MM.1S (cell line): ENCODE measurements at regions not wholly inside any gene's neighbourhood (a gene's known extent, or its start where the extent isn't known, plus 50 kb on each side); places are given as distances from the start of the nearest gene placed in this dataset.

Experiments used
- DNase-seq: peaks from one replicate; pipeline ENCODE4 v3.0.0-alpha.2; 2015
- H2AFZ ChIP-seq: fragments of 300-600 bp; sonication (generic); 2 replicates; pipeline ENCODE4 v1.6.0; 2016; ENCODE audit warnings: antibody characterized with exemption, low read length
- H3F3A ChIP-seq: fragments of 300-600 bp; sonication (generic); 2 replicates; pipeline ENCODE4 v1.6.1; 2016; ENCODE audit warnings: mild to moderate bottlenecking, antibody characterized with exemption, low read length, moderate library complexity, mixed read lengths; ENCODE audit not compliant: insufficient read depth
- H3K27ac ChIP-seq: fragments of 300-600 bp; sonication (generic); 2 replicates; pipeline ENCODE4 v1.5.1; 2016; ENCODE audit warnings: mild to moderate bottlenecking, low read length
- H3K27me3 ChIP-seq: fragments of 300-600 bp; sonication (generic); replicated peaks from 2 replicates; pipeline ENCODE4 v1.6.0; 2016; ENCODE audit warnings: low read length; ENCODE audit not compliant: insufficient read depth
- H3K36me3 ChIP-seq: fragments of 300-600 bp; sonication (generic); replicated peaks from 2 replicates; pipeline ENCODE4 v1.6.1; 2016; ENCODE audit warnings: mild to moderate bottlenecking, low read length, mixed read lengths; ENCODE audit not compliant: insufficient read depth
- H3K4me1 ChIP-seq: fragments of 300-600 bp; sonication (generic); 2 replicates; pipeline ENCODE4 v1.6.1; 2016; ENCODE audit warnings: low read length, mixed read lengths
- H3K4me2 ChIP-seq: fragments of 300-600 bp; sonication (generic); 2 replicates; pipeline ENCODE4 v1.6.0; 2016; ENCODE audit warnings: low read depth, low read length
- H3K4me3 ChIP-seq: fragments of 300-600 bp; sonication (generic); 2 replicates; pipeline ENCODE4 v1.5.1; 2016; ENCODE audit warnings: low read length, mixed read lengths
- H3K79me2 ChIP-seq: fragments of 300-600 bp; sonication (generic); 2 replicates; pipeline ENCODE4 v1.6.1; 2016; ENCODE audit warnings: mixed run types, low read length, mixed read lengths
- H3K9ac ChIP-seq: fragments of 300-600 bp; sonication (generic); 2 replicates; pipeline ENCODE4 v1.6.1; 2016; ENCODE audit warnings: low read length, mixed read lengths
- H3K9me2 ChIP-seq: fragments of 300-600 bp; sonication (generic); replicated peaks from 2 replicates; pipeline ENCODE4 v1.6.1; 2016; ENCODE audit warnings: mild to moderate bottlenecking, low read length, mixed read lengths; ENCODE audit not compliant: insufficient read depth
- H3K9me3 ChIP-seq: fragments of 300-600 bp; sonication (generic); replicated peaks from 2 replicates; pipeline ENCODE4 v1.6.1; 2016; ENCODE audit warnings: mild to moderate bottlenecking, low read length, mixed read lengths; ENCODE audit not compliant: insufficient read depth
- H4K20me1 ChIP-seq: fragments of 300-600 bp; sonication (generic); 2 replicates; pipeline ENCODE4 v1.6.1; 2016; ENCODE audit warnings: mild to moderate bottlenecking, low read length, moderate library complexity, mixed read lengths; ENCODE audit not compliant: insufficient read depth
- EZH2 ChIP-seq: fragments of 300-600 bp; sonication (generic); optimal IDR thresholded peaks from 2 replicates; pipeline ENCODE3; 2017; ENCODE audit warnings: low read depth, mild to moderate bottlenecking, antibody characterized with exemption, low read length, mixed read lengths
- EZH2phosphoT487 ChIP-seq: fragments of 300-600 bp; sonication (generic); IDR thresholded peaks from 2 replicates; pipeline ENCODE4 v1.6.1; 2018; ENCODE audit warnings: antibody characterized with exemption, low read length
- TF ChIP-seq, protein P1 (sequence below): fragments of 300-600 bp; sonication (generic); IDR thresholded peaks from 2 replicates; pipeline ENCODE4 v1.5.1; 2016; ENCODE audit warnings: antibody characterized with exemption, low read length, mixed read lengths

DNA sequence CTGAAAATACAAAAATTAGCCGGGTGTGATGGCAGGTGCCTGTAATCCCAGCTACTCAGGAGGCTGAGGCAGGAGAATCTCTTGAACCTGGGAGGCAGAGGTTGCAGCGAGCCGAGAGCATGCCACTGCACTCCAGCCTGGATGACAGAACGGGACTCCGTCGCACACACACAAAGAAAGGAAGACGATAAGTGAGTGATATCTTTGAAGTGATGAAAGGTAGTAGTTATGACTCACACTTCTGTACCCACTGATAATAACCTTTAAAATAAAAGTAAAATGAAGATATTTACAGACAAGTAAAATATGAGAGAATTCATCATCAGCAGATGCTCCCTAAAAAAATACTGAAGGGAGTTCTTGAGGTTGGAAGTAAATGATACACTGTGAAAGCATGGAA, 171.3 kb upstream of the CRY1 start:
- no peak overlapping the region for H3K27ac ChIP-seq
- no peaks in the 10 kb centered on the region for H3K9me3 ChIP-seq
- H3K4me2 ChIP-seq: no peak overlapping the region
- no peak overlapping the region for H2AFZ ChIP-seq
- no peaks in the 10 kb centered on the region for H3K79me2 ChIP-seq
- no peaks in the 10 kb centered on the region for H3K36me3 ChIP-seq
- TF ChIP-seq, protein P1, sequence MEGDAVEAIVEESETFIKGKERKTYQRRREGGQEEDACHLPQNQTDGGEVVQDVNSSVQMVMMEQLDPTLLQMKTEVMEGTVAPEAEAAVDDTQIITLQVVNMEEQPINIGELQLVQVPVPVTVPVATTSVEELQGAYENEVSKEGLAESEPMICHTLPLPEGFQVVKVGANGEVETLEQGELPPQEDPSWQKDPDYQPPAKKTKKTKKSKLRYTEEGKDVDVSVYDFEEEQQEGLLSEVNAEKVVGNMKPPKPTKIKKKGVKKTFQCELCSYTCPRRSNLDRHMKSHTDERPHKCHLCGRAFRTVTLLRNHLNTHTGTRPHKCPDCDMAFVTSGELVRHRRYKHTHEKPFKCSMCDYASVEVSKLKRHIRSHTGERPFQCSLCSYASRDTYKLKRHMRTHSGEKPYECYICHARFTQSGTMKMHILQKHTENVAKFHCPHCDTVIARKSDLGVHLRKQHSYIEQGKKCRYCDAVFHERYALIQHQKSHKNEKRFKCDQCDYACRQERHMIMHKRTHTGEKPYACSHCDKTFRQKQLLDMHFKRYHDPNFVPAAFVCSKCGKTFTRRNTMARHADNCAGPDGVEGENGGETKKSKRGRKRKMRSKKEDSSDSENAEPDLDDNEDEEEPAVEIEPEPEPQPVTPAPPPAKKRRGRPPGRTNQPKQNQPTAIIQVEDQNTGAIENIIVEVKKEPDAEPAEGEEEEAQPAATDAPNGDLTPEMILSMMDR: no peak
- TF ChIP-seq EZH2: no peak
- H3K9me2 ChIP-seq: no peaks in the 10 kb centered on the region
- no peaks in the 10 kb centered on the region for H4K20me1 ChIP-seq
- H3K4me3 ChIP-seq: no peak overlapping the region
- no peaks in the 10 kb centered on the region for H3K27me3 ChIP-seq
- H3K4me1 ChIP-seq: no peaks in the 10 kb centered on the region
- no peak for DNase-seq
- no peaks in the 10 kb centered on the region for H3F3A ChIP-seq
- no peak overlapping the region for H3K9ac ChIP-seq

DNA sequence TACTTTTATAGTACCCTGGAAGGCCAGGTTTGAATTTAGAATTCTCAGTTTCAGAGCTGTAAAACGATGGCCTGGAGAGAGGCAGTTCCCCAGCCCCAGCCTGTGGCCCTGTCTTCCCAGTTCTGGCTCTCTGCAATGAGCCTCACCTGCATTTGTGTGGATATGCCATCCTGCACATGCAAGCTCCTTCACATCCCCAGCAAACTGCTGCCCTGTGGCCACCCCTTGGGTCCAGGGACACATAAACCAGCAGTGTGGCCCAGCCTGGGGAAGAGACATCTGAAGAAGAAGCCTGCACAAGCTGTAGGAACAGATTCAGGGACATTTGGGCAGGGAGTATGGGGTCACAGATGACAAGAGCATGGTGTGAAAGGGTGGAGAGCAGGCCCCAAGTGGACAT, 174.3 kb upstream of the CRY1 start:
- Histone ChIP-seq H3K9ac (no peak overlapping the region), H3K4me1 (no peaks in the 10 kb centered on the region), H3K9me2 (no peaks in the 10 kb centered on the region), H3K36me3 (no peaks in the 10 kb centered on the region), H3K4me2 (no peak overlapping the region), H4K20me1 (no peaks in the 10 kb centered on the region), H3K79me2 (no peaks in the 10 kb centered on the region), H3K27ac (no peak overlapping the region), H2AFZ (no peak overlapping the region), H3K27me3 (no peaks in the 10 kb centered on the region), H3K9me3 (no peaks in the 10 kb centered on the region), H3K4me3 (no peak overlapping the region), H3F3A (no peaks in the 10 kb centered on the region)
- TF ChIP-seq, protein P1: no peak
- TF ChIP-seq EZH2 (no peak), EZH2phosphoT487 (no peak)
- DNase-seq: no peak

DNA sequence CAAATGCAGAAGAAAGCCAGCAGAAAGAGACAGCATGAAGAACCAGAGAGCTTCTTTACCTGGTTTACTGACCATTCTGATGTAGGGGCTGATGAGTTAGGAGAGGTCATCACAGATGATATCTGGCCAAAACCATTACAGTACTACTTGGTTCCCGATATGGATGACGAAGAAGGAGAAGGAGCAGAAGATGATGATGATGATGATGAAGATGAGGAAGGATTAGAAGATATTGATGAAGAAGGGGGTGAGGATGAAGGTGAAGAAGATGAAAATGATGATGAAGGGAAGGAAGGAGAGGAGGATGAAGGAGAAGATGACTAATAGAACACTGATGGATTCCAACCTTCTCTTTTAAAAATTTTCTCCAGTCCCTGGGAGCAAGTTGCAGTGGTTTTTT, 178.2 kb upstream of the CRY1 start:
- no peak overlapping the region for H3K27ac ChIP-seq
- H4K20me1 ChIP-seq: no peaks in the 10 kb centered on the region
- no peak overlapping the region for H3K9ac ChIP-seq
- no peak overlapping the region for H2AFZ ChIP-seq
- H3K79me2 ChIP-seq: no peaks in the 10 kb centered on the region
- no peak for TF ChIP-seq EZH2
- no peak for TF ChIP-seq EZH2phosphoT487
- TF ChIP-seq, protein P1: no peak
- H3K9me2 ChIP-seq: no peaks in the 10 kb centered on the region
- no peaks in the 10 kb centered on the region for H3K4me1 ChIP-seq
- H3K4me3 ChIP-seq: no peak overlapping the region
- no peak for DNase-seq
- no peaks in the 10 kb centered on the region for H3K9me3 ChIP-seq
- no peaks in the 10 kb centered on the region for H3K27me3 ChIP-seq
- H3F3A ChIP-seq: no peaks in the 10 kb centered on the region
- no peaks in the 10 kb centered on the region for H3K36me3 ChIP-seq
- no peak overlapping the region for H3K4me2 ChIP-seq

DNA sequence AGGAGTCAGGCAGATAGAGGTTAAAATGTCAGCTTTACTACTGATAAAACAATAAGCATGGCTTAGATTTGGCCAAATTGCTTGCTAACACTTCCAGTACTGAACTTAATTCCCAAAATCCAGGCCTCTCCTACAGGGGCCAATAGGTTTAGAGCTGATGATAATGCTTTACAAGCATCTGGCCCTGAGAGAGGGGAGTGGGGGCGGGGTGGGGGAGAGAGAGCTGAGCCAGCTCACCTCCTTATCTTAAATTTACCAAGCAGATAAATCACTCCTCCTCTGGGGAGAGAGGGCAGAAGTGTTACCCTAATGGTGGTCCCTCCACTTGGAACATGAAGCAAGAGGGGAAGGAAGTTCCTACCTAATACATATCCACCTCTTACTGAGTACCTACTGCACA, 182.2 kb upstream of the CRY1 start:
- Histone ChIP-seq H3K9ac (no peak overlapping the region), H4K20me1 (no peaks in the 10 kb centered on the region), H3K9me2 (no peaks in the 10 kb centered on the region), H3K4me1 (no peaks in the 10 kb centered on the region), H3K27ac (no peak overlapping the region), H3K27me3 (no peaks in the 10 kb centered on the region), H3F3A (no peaks in the 10 kb centered on the region), H3K4me3 (no peak overlapping the region), H3K36me3 (no peaks in the 10 kb centered on the region), H3K4me2 (no peak overlapping the region), H2AFZ (no peak overlapping the region), H3K9me3 (no peaks in the 10 kb centered on the region), H3K79me2 (no peaks in the 10 kb centered on the region)
- TF ChIP-seq, protein P1: no peak
- TF ChIP-seq EZH2phosphoT487 (no peak), EZH2 (no peak)
- no peak for DNase-seq
